ENCODE measurements at regions not wholly inside any gene's neighbourhood (a gene's known extent, or its start where the extent isn't known, plus 50 kb on each side); places are given as distances from the start of the nearest gene placed in this dataset.
A peak's percentile ranks its signal among the peaks of the same experiment; 100 is the strongest.

DNA sequence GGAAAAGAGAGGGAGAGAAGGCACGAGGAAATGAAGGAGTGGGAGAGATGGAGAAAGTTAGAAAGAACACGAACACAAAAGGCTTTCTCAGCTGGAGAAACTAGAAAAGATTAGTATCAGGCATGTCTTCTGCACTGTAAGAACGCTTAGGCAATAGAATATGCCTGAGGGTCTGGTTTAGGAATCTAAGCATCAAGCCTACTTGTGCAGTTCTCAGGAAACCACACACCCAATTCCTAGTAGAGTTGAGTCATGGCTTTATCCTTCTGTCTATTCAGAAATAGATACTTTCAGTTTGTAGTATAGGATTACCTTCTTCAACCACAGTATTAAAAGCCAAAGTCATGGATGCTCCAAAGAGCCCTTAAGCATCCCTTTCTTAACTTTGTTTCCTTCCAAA, 969.4 kb downstream of the NTRK3 start:
- no peak for TF ChIP-seq CTCF (conservative IDR thresholded peaks at IDR 0.05; ENCODE audit: low read depth, low read length)
- DNase-seq (ENCODE audit: low read depth) = peak; percentile 30

GRCh38 chr15:87269566-87269965, 987.0 kb downstream of the NTRK3 start:
- no peak for TF ChIP-seq CTCF (conservative IDR thresholded peaks at IDR 0.05; ENCODE audit: low read depth, low read length)
- H3K4me3 ChIP-seq (ENCODE audit: low read length) = no peak overlapping the region
- DNase-seq (ENCODE audit: low read depth) = no peak

More for the DNA sequence above, 969.4 kb downstream of the NTRK3 start:
- no peak overlapping the region for H3K4me3 ChIP-seq (ENCODE audit: low read length)

DNA sequence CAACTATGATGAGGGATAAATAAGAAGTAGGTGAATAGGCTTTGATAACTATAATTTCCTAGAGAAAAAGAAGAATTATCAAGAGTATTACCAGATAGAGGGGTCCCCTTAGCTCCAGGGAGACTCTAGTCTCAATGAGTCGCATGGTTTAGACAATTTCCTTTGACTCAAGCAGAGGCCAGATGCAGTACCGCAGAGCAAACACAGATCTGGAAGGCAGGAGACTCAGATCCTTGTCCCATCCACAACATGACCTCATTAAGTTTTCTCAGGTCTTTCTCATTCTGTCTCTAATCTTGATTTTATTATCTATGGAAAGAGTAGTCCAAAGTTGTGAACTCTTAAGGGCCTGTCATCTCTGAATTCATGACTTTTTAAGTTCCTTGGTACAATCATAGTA, 987.9 kb downstream of the NTRK3 start:
- no peak for TF ChIP-seq CTCF (conservative IDR thresholded peaks at IDR 0.05; ENCODE audit: low read depth, low read length)
- no peak for DNase-seq (ENCODE audit: low read depth)
- no peak overlapping the region for H3K4me3 ChIP-seq (ENCODE audit: low read length)

DNA sequence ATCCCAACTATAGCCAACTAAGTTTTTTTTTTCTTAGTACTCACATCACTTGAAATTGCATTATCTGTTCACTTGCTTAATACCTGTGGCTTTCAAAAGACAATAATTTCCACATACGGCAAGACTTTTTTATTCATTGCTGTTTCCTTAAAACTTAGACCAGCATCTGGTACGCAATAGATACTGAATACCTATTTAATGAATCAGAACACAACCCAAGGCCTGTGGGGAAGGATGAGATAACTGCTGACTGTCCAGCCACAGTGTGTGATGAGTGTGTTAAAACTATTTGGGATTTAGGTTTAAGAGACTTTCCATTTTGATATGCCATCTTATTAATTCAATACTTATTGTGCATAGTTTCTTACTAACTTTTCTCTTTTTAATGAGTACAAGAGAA, 988.7 kb downstream of the NTRK3 start:
- H3K4me3 ChIP-seq (ENCODE audit: low read length) = no peak overlapping the region
- no peak for TF ChIP-seq CTCF (conservative IDR thresholded peaks at IDR 0.05; ENCODE audit: low read depth, low read length)
- DNase-seq (ENCODE audit: low read depth) = no peak

DNA sequence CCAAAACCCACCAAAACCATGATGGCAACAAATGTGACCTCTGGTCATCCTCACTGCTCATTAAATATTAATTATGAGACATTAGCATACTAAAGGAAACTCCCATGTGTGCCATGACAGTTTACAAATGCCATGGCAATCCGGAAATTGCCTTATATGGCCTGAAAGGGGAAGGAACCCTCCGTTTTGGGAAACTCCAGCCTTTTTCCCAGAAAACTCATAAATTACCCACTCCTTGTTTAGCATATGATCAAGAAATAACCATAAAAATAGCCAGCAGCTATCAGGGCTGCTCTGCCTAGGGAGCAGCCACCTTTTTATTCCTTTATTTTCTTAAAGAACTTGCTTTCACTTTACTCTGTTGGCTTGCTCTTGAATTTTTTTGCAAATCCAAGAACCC, 992.7 kb downstream of the NTRK3 start:
- no peak for DNase-seq (ENCODE audit: low read depth)
- TF ChIP-seq CTCF (conservative IDR thresholded peaks at IDR 0.05; ENCODE audit: low read depth, low read length) = no peak

DNA sequence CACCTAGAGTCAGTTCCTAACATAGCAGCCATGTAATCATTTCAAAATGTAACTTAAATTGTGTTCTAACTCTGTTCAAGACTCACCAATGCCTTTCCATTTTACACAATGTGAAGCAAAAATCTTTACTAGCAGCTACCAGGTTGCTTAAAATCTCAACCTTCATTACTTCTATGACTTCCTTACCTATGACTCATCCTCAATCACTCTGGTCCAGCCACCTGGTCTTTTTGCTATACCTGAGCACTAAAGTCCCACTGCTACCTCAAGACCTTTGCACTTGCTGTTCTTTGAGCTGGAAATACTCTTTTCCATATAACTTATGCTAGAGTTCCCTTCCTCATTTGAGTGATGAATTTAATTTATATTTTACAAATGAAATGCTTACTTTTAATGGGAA, 993.2 kb downstream of the NTRK3 start:
- TF ChIP-seq CTCF (conservative IDR thresholded peaks at IDR 0.05; ENCODE audit: low read depth, low read length) = no peak
- no peak for DNase-seq (ENCODE audit: low read depth)

More for the DNA sequence above, 992.7 kb downstream of the NTRK3 start:
- no peak overlapping the region for H3K4me3 ChIP-seq (ENCODE audit: low read length)

GRCh38 chr15:87245592-87245991, 1010.9 kb downstream of the NTRK3 start:
- no peak for TF ChIP-seq CTCF (conservative IDR thresholded peaks at IDR 0.05; ENCODE audit: low read depth, low read length)
- no peak for DNase-seq (ENCODE audit: low read depth)
- no peak overlapping the region for H3K4me3 ChIP-seq (ENCODE audit: low read length)

More for the DNA sequence above, 993.2 kb downstream of the NTRK3 start:
- H3K4me3 ChIP-seq (ENCODE audit: low read length) = no peak overlapping the region
